ENCODE measurements at regions not wholly inside any gene's neighbourhood (a gene's known extent, or its start where the extent isn't known, plus 50 kb on each side); places are given as distances from the start of the nearest gene placed in this dataset.

GRCh38 chr6:62338477-62338876 is 52.5 kb upstream of the KHDRBS2 start:
- DNase-seq, result no peak
